MM.1S (cell line): ENCODE measurements at regions not wholly inside any gene's neighbourhood (a gene's known extent, or its start where the extent isn't known, plus 50 kb on each side); places are given as distances from the start of the nearest gene placed in this dataset.

Experiments
- DNase-seq: peaks from one replicate; pipeline ENCODE4 v3.0.0-alpha.2; 2015
- H2AFZ ChIP-seq: fragments of 300-600 bp; sonication (generic); 2 replicates; pipeline ENCODE4 v1.6.0; 2016; ENCODE audit warnings: antibody characterized with exemption, low read length
- H3F3A ChIP-seq: fragments of 300-600 bp; sonication (generic); 2 replicates; pipeline ENCODE4 v1.6.1; 2016; ENCODE audit warnings: mild to moderate bottlenecking, antibody characterized with exemption, low read length, moderate library complexity, mixed read lengths; ENCODE audit not compliant: insufficient read depth
- H3K27ac ChIP-seq: fragments of 300-600 bp; sonication (generic); 2 replicates; pipeline ENCODE4 v1.5.1; 2016; ENCODE audit warnings: mild to moderate bottlenecking, low read length
- H3K27me3 ChIP-seq: fragments of 300-600 bp; sonication (generic); replicated peaks from 2 replicates; pipeline ENCODE4 v1.6.0; 2016; ENCODE audit warnings: low read length; ENCODE audit not compliant: insufficient read depth
- H3K36me3 ChIP-seq: fragments of 300-600 bp; sonication (generic); replicated peaks from 2 replicates; pipeline ENCODE4 v1.6.1; 2016; ENCODE audit warnings: mild to moderate bottlenecking, low read length, mixed read lengths; ENCODE audit not compliant: insufficient read depth
- H3K4me1 ChIP-seq: fragments of 300-600 bp; sonication (generic); 2 replicates; pipeline ENCODE4 v1.6.1; 2016; ENCODE audit warnings: low read length, mixed read lengths
- H3K4me2 ChIP-seq: fragments of 300-600 bp; sonication (generic); 2 replicates; pipeline ENCODE4 v1.6.0; 2016; ENCODE audit warnings: low read depth, low read length
- H3K4me3 ChIP-seq: fragments of 300-600 bp; sonication (generic); 2 replicates; pipeline ENCODE4 v1.5.1; 2016; ENCODE audit warnings: low read length, mixed read lengths
- H3K79me2 ChIP-seq: fragments of 300-600 bp; sonication (generic); 2 replicates; pipeline ENCODE4 v1.6.1; 2016; ENCODE audit warnings: mixed run types, low read length, mixed read lengths
- H3K9ac ChIP-seq: fragments of 300-600 bp; sonication (generic); 2 replicates; pipeline ENCODE4 v1.6.1; 2016; ENCODE audit warnings: low read length, mixed read lengths
- H3K9me2 ChIP-seq: fragments of 300-600 bp; sonication (generic); replicated peaks from 2 replicates; pipeline ENCODE4 v1.6.1; 2016; ENCODE audit warnings: mild to moderate bottlenecking, low read length, mixed read lengths; ENCODE audit not compliant: insufficient read depth
- H3K9me3 ChIP-seq: fragments of 300-600 bp; sonication (generic); replicated peaks from 2 replicates; pipeline ENCODE4 v1.6.1; 2016; ENCODE audit warnings: mild to moderate bottlenecking, low read length, mixed read lengths; ENCODE audit not compliant: insufficient read depth
- H4K20me1 ChIP-seq: fragments of 300-600 bp; sonication (generic); 2 replicates; pipeline ENCODE4 v1.6.1; 2016; ENCODE audit warnings: mild to moderate bottlenecking, low read length, moderate library complexity, mixed read lengths; ENCODE audit not compliant: insufficient read depth
- EZH2 ChIP-seq: fragments of 300-600 bp; sonication (generic); optimal IDR thresholded peaks from 2 replicates; pipeline ENCODE3; 2017; ENCODE audit warnings: low read depth, mild to moderate bottlenecking, antibody characterized with exemption, low read length, mixed read lengths
- EZH2phosphoT487 ChIP-seq: fragments of 300-600 bp; sonication (generic); IDR thresholded peaks from 2 replicates; pipeline ENCODE4 v1.6.1; 2018; ENCODE audit warnings: antibody characterized with exemption, low read length
- TF ChIP-seq, protein P1 (sequence below): fragments of 300-600 bp; sonication (generic); IDR thresholded peaks from 2 replicates; pipeline ENCODE4 v1.5.1; 2016; ENCODE audit warnings: antibody characterized with exemption, low read length, mixed read lengths

DNA sequence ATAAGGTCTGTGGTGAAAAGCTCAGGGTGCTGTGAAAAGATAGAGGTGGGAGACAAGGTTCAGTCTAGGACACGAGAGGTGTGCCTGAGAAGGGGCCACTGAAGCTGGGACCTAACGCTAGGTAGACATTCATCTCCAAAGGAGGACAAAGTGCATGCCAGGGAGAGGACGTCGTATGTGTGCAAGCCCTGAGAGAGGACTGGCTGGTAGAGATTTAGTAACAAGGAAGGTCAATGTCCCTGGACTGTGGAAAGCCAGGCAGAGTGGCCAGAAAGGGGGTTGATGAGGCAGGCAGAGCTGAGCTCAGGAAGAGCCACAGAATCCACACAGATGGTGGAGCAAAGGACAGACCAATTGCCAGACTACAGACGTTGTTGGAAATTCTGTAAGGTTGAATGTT is 817.6 kb downstream of the CCSER2 start:
- no peaks in the 10 kb centered on the region for H3F3A ChIP-seq
- no peak overlapping the region for H3K27ac ChIP-seq
- H3K79me2 ChIP-seq, result no peaks in the 10 kb centered on the region
- no peak overlapping the region for H3K9ac ChIP-seq
- no peaks in the 10 kb centered on the region for H3K27me3 ChIP-seq
- no peak overlapping the region for H3K4me2 ChIP-seq
- no peak overlapping the region for H2AFZ ChIP-seq
- TF ChIP-seq EZH2phosphoT487 (no peak), EZH2 (no peak)
- TF ChIP-seq, protein P1, sequence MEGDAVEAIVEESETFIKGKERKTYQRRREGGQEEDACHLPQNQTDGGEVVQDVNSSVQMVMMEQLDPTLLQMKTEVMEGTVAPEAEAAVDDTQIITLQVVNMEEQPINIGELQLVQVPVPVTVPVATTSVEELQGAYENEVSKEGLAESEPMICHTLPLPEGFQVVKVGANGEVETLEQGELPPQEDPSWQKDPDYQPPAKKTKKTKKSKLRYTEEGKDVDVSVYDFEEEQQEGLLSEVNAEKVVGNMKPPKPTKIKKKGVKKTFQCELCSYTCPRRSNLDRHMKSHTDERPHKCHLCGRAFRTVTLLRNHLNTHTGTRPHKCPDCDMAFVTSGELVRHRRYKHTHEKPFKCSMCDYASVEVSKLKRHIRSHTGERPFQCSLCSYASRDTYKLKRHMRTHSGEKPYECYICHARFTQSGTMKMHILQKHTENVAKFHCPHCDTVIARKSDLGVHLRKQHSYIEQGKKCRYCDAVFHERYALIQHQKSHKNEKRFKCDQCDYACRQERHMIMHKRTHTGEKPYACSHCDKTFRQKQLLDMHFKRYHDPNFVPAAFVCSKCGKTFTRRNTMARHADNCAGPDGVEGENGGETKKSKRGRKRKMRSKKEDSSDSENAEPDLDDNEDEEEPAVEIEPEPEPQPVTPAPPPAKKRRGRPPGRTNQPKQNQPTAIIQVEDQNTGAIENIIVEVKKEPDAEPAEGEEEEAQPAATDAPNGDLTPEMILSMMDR, result no peak
- no peak for DNase-seq
- no peaks in the 10 kb centered on the region for H3K36me3 ChIP-seq
- H3K4me3 ChIP-seq, result no peak overlapping the region
- H3K9me2 ChIP-seq, result no peaks in the 10 kb centered on the region
- no peaks in the 10 kb centered on the region for H4K20me1 ChIP-seq
- no peaks in the 10 kb centered on the region for H3K4me1 ChIP-seq
- H3K9me3 ChIP-seq, result no peaks in the 10 kb centered on the region

DNA sequence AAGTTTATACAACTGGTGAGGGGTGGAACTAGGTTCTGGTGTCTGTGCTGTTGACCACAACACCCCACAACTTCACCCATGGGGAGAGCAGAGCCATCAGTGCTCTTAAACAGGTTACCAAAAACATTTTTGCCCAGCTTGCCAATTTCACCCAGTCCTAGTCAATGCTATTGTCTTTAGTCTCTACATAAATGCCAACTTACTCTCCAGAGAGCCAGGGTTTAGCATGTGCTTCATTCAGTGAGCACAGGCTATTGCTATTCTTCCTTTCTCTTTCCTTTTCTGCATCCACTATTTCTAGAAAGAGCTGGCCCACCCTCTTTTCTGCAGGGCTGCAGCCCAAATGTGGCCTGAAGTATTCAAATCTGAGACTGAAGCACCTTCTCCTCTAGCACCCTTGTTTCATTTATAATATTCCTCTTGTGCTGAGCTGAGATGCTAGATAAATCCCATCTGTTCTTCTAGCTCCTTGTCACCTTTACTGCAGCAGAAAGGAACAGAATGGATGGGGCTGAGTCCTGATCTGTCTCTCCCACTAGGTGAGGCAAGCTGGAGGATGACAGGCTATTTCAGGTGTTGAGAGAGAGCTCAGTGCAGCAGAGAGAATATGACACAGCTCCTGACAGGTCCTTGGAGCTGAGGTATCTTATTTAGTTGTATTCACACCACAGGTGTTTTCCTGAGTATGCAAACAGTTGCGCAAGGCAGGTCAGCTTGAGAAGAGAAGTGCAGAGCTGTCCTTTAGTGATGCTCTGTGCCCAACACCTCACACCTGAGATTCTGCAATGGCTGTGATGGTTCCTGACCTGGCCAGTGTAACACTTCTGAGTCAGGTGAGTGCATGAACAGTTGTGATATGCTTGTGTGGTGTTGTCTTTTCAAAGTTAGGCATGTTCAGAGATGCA is 819.2 kb downstream of the CCSER2 start:
- no peak for DNase-seq
- TF ChIP-seq EZH2phosphoT487 (no peak), EZH2 (no peak)
- TF ChIP-seq, protein P1, result no peak
- H3K4me2 ChIP-seq, result no peak overlapping the region
- no peaks in the 10 kb centered on the region for H3K79me2 ChIP-seq
- H3K9me3 ChIP-seq, result no peaks in the 10 kb centered on the region
- H3K27me3 ChIP-seq, result no peaks in the 10 kb centered on the region
- no peaks in the 10 kb centered on the region for H3F3A ChIP-seq
- H3K36me3 ChIP-seq, result no peaks in the 10 kb centered on the region
- H3K27ac ChIP-seq, result no peak overlapping the region
- H3K9me2 ChIP-seq, result no peaks in the 10 kb centered on the region
- no peak overlapping the region for H3K4me3 ChIP-seq
- H2AFZ ChIP-seq, result no peak overlapping the region
- H3K9ac ChIP-seq, result no peak overlapping the region
- H3K4me1 ChIP-seq, result no peaks in the 10 kb centered on the region
- no peaks in the 10 kb centered on the region for H4K20me1 ChIP-seq

DNA sequence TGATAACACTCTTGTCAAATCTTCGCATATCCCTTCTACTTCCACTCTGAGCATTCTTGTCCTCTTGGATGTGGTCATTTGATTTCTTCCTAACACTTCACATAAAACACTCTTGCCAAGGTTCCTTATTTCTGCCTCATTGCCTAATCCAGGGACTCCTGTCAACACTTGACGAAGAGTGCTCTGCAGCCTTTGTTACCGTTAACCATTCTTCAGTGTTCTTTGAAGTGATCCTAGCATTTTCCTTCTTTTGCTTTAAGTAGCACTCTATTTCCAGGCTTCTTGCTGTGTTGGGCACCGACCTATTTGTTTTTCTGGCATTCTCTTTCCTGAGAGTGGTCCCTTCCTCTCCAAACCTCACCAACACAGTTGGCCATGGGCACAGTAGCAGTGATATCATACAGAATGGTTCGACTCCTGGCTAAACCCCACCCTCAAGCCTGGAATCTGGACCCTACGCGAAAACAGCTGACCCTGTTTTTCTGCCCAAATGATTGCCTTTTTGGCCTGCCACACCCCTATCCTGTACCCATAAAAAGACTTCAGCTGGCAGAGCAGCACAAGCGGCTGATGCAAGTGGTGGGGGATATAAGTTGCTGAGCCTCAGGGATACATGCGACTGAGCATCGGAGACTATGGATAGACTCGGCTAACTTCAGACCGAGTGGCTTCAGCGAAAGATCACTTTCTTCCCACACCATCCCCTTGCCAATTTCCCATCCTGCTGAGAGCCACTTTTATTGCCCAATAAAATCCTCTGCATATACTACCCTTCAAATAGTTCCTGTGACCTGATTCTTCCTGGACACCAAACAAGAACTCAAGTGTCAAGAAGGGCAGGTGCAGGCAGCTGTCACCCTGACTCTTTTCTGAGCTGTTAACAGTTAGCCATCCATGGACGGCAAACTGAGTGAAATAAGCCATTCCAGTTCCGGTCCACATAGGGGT is 820.6 kb downstream of the CCSER2 start:
- Histone ChIP-seq H3K36me3 (no peaks in the 10 kb centered on the region), H4K20me1 (no peaks in the 10 kb centered on the region), H2AFZ (no peak overlapping the region), H3K79me2 (no peaks in the 10 kb centered on the region), H3F3A (no peaks in the 10 kb centered on the region), H3K4me2 (no peak overlapping the region), H3K27ac (no peak overlapping the region), H3K4me3 (no peak overlapping the region), H3K9me2 (no peaks in the 10 kb centered on the region), H3K9ac (no peak overlapping the region), H3K27me3 (no peaks in the 10 kb centered on the region), H3K4me1 (no peaks in the 10 kb centered on the region), H3K9me3 (no peaks in the 10 kb centered on the region)
- DNase-seq, result no peak
- TF ChIP-seq, protein P1, result no peak
